ENCODE measurements at regions not wholly inside any gene's neighbourhood (a gene's known extent, or its start where the extent isn't known, plus 50 kb on each side); places are given as distances from the start of the nearest gene placed in this dataset.

- no peak for TF ChIP-seq POLR2AphosphoS5 (IDR thresholded peaks at IDR 0.05)
- no peak for TF ChIP-seq CTCF (IDR thresholded peaks at IDR 0.05)
These were observed 92.4 kb downstream of the FSCB start for GRCh38 chr14:44414646-44415045.

Data from gastroesophageal sphincter (tissue), 3 donors.